SK-N-SH treated with all-trans-retinoic acid at 6 μM for 48 hours (cell line): ENCODE measurements at regions not wholly inside any gene's neighbourhood (a gene's known extent, or its start where the extent isn't known, plus 50 kb on each side); places are given as distances from the start of the nearest gene placed in this dataset.

ENCODE experiments used
- RARB ChIP-seq: fragments of 250-450 bp; sonication (Bioruptor Pico); IDR thresholded peaks from 2 replicates; pipeline ENCODE4 v1.8.0; 2021; ENCODE audit warnings: mild to moderate bottlenecking, moderate library complexity
- TF ChIP-seq, protein P1 (sequence below): fragments of 250-450 bp; sonication (Bioruptor Pico); IDR thresholded peaks from 2 replicates; pipeline ENCODE4 v1.5.1; 2020; ENCODE audit warnings: low read depth, mild to moderate bottlenecking, moderate library complexity

DNA sequence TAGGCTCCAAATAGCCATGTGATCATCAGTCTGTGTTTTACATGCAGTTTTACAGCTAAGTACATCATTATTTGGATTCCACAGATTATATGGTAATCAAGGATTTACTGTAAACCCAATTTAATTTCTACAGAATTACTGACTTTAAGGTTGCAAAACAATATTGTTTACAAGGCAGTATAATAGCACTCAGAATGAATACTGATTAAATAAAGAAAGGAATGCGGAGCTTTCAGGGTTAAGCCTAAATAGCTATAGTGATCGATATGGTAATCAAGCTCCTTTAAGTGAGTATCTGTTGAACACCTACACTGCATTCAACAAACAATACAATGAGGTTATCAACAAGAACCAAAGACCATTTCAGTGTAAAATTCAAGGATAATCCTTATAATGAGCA, 64.3 kb downstream of the DMAC1 start:
- no peak for TF ChIP-seq RARB
- TF ChIP-seq, protein P1, sequence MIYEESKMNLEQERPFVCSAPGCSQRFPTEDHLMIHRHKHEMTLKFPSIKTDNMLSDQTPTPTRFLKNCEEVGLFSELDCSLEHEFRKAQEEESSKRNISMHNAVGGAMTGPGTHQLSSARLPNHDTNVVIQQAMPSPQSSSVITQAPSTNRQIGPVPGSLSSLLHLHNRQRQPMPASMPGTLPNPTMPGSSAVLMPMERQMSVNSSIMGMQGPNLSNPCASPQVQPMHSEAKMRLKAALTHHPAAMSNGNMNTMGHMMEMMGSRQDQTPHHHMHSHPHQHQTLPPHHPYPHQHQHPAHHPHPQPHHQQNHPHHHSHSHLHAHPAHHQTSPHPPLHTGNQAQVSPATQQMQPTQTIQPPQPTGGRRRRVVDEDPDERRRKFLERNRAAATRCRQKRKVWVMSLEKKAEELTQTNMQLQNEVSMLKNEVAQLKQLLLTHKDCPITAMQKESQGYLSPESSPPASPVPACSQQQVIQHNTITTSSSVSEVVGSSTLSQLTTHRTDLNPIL (CRISPR knock-in tag) = no peak
